Stimulated activated CD8-positive, alpha-beta memory T cell treated with anti-CD3 and anti-CD28 coated beads, Interleukin-2, amount 100 ng/mL, for 1 hour (primary cell): ENCODE measurements at regions not wholly inside any gene's neighbourhood (a gene's known extent, or its start where the extent isn't known, plus 50 kb on each side); places are given as distances from the start of the nearest gene placed in this dataset.

ENCODE experiments used
- DNase-seq, 2 donors: peaks; one replicate each; pipeline ENCODE4 v3.0.0-alpha.2; 2020; ENCODE audit warnings: low read depth in 2 of 2

DNA sequence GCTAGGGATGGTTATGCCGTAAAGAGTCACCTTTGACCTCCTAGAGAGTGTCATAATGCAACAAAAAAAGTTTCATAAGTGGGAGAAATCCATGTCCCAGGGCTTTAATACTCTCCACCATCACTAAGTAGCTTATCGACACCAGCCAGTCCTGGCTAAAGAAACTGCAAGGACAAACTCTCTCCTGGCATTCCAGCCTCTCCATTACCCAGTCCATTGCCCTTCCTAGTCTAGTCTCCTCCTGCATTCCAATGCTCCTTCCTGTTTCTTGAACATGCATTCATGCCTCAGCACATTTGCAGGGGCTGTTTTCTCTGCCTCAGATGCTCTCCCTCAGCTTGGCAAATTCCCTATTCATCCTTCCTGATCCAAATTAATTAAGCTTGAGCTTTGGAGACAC, 364.1 kb downstream of the BRINP1 start:
- DNase-seq, result no peak

GRCh38 chr9:119009249-119009648, 360.0 kb downstream of the BRINP1 start:
- DNase-seq, result no peak

DNA sequence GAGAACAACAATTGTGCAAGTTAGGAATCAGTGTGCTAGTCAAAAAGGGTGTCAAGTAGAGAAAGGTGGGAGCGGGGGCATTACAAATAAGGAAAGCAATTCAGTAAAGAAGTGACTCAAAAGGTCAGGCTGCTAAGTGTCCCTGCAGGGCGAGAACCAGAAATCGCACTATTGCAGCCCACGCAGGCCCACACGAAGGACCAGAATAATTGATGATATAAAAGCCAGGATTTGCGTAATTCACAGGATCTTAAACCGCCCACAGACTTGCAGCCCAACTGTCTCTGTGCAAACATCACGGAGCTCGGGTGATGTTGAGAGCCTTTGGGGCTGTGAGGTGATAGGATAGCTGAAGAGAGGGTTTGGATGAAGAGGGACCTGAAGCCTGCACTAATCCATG, 349.0 kb downstream of the BRINP1 start:
- no peak for DNase-seq

DNA sequence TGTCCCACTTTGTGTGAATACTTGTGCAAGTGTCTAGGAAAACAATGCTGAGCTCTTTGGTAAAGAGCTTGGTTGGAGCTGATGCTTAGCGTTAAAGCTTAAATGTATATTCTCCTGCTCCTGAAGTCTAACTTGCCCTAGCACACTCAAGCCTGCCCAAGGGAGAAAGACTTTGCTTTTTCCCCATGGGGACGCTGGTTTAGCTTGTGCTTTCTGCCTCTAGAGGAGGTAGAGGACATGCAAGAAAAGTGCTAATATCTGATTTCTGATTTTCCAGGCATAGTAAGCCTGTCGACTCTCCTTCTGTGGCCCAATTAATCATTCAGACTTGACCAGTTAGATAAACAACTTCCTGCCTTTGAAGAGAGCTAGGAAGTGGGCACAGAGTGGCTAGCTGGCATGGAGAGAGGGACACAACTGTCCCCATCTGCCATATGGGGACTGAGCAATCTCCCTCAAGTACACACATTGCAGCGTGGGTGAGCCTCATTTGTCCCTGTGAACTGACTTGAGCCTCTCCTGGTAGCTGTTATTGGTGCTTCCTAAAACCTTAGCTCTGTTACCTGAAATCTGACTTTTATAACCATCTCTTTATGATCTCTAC, 348.4 kb downstream of the BRINP1 start:
- DNase-seq, result no peak

GRCh38 chr9:119026120-119026519, 343.1 kb downstream of the BRINP1 start:
- no peak for DNase-seq

DNA sequence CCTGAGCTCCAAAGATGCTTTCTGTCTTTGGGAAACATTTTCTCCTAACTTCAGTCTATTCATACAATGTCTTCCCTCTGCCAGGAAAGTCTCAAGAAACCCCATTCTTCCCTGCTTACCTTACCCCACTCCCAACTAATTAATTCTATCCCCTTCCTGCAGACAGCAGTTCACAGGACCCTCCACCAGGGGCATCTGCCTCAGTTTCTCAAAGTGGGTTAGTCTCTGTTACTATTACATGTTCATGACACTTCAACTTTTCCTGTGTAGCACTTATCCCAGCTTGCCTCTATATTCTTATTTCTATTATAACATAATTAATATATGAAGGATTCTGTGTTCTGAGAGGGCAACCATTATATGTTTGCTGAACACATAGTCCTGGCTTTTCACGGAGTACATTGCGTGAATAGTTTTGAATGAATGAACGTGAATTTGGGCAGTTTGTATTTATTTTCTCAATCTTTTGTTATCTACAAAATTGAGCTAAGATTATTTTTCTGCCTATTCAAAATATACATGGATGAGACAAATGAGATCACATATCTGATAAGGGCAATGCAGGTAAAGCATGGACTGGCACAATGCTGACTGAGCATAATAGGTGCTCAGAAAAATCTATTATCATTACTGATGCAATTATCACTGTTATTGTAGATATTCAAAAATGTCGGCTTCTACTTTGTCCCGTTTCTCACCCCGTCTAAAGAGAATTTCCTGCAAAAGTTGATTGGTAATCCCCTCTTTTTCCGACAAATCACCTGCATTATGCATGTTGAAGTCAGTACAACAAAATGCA, 341.1 kb downstream of the BRINP1 start:
- no peak for DNase-seq

- no peak for DNase-seq
Measured at GRCh38 chr9:119029886-119030285, 339.3 kb downstream of the BRINP1 start.

GRCh38 chr9:119033596-119033995, 335.6 kb downstream of the BRINP1 start:
- DNase-seq, result no peak

DNA sequence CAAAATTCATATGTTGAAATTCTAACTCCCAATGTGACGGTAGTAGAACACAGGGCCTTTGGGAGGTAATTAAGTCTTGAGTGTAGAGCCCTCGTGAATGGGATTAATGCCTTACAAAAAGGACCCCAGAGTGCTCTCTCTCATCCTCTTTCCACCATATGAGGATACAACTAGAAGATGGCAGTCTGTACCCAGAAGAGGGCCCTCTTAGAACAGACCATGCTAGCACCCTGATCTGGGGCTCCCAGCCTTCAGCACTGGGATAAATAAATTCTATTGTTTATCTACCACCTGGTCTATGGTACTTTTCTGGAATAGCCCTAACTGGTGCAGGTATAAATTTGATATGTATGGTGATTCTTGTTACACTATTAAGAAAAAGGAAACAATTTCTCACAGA, 332.3 kb downstream of the BRINP1 start:
- DNase-seq, result no peak

GRCh38 chr9:119043996-119044395, 325.2 kb downstream of the BRINP1 start:
- DNase-seq, result no peak

DNA sequence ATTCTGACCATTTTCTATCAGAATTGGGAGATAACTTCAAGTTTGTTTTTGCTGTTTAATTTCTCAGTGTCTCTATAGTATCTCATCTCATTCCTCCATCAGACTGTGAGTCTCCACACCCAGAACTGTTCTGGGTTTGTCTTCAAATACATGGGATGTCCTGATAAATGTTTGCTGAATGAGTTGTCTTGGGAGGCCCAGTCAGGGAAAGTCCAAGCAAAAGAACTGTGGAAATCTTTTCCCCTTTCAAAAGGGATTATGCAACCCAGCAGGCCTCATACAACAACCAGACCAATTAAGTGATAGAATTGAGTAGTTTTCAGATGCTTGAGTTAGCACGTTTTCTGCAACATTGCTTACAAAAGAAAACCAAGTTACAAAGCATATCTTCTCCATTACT, 324.4 kb downstream of the BRINP1 start:
- DNase-seq, result no peak

DNA sequence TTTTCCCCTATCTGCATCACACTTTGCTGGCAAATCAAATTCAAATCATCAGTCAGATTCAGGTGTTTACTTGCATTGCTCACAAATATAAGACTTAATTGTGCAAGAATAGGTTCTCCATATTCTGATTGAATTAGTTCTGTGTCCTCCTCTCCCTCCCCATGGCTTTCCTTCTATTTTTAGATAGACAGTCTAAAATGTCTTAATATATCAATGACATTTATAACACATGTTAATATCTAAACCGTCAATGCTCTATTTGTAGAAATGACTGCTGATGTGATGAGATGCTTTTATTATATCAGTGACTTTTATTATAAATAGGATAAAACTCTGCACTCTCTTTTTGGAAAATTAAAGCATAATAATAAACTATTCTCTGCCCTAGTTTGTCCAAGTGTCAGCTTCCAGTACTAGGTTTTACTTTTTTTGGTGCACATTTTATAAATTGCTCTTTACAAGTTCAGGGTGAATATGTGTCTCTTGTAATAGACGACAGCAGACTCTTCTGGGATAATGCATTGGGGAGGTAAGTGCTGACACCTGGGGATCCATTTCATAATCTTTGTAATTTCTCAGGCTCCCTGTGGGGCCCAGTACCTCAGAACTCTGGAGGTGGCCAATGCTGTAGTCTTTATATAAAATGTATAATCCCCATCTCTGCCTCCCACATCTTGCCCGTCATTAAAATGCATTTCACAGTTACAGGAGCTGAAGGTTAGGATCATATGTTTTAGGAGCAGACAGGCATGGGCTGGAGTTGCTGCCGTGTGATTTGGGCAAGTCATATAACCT, 321.5 kb downstream of the BRINP1 start:
- no peak for DNase-seq

GRCh38 chr9:119050281-119050680, 319.0 kb downstream of the BRINP1 start:
- no peak for DNase-seq

- no peak for DNase-seq
Measured at GRCh38 chr9:119052339-119053030, 316.8 kb downstream of the BRINP1 start.

DNA sequence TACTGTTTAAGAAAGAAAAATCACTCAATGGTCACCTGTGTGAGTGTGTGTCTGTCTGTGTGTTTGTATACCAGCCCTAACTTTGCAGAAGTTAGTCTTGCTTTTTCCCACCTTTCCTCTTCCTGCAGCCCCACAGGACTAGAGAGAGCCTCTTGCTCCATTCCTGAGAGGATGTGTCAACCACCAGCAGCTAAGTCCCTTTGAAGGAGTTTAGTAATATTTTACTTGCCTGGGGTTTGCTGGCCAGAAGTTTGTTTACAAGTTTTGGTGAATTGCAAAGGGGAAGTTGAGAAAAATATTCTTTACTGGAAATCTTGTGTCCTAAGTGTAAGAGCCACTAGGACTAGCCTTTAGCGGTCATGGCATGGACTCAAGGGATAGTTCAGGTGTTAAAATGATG, 316.2 kb downstream of the BRINP1 start:
- DNase-seq, result no peak

DNA sequence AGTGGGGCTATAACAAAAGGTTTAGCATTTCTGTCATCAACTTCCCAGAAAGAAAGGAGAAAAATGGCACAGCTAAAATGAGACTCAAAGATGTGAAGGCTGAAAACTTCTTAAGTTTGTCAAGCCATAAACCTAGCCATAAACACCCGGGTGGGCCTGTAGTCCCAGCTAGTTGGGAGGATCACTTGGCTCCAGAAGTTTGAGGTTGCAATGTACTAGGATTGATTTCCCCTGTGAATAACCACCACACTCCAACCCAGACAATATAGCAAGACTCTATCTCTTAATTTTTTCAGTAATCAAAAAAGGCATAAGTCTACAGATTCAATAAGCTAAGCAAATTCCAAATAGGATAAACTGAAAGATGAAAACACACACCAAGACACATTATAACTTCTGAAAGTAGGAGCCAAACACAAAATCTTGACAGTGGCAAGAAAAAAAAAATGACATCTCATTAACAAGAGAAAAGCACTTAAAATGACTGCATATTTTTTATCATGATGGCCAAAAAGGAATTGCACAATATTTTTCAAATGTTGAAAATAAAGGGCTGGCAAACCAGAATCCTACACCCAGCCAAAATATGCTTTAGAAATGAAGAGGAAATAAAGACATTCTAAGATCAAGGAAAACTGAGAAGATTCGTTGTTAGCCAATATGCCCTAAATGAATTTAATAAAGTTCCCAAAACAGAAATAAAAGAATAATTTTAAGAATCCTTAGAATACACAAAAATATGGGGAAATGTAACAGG, 308.4 kb downstream of the BRINP1 start:
- DNase-seq, result no peak

DNA sequence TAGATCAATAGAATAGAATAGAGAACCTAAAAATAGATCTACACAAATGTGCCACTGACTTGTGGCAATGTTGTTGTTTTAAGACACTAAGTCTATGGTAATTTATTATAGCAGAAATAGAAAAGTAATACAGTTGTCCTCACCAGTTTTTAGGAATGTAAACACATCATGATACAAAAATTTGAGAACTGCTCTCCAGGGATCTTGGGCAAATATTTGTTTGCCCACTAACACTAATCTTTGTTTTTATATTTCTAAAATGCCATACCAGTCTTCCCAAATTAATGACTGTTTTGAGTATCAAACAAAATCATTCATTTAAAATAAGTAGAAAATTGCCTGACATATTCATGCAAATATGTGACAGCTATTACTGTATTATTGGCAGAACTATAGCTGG, 297.6 kb downstream of the BRINP1 start:
- DNase-seq, result no peak

DNA sequence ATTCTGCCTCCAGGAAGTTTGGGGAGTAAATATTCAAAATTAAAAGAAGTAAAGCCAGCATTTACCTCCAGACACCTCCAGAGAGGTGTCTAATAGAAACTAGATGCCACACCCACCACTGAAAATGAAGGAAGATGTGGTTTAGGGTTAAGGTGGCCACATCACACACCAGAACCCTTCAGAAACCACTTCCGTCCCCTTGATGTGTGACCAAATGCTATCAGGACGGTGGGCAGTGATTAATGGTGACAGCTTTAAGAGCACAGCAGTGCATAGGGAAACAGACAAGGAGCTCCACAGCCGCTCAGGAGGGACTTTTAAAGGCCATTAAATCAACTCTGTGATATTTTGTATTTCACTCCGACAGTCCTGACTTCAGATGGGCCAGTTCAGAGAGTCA, 295.2 kb downstream of the BRINP1 start:
- no peak for DNase-seq

GRCh38 chr9:119078015-119078414, 291.2 kb downstream of the BRINP1 start:
- no peak for DNase-seq

DNA sequence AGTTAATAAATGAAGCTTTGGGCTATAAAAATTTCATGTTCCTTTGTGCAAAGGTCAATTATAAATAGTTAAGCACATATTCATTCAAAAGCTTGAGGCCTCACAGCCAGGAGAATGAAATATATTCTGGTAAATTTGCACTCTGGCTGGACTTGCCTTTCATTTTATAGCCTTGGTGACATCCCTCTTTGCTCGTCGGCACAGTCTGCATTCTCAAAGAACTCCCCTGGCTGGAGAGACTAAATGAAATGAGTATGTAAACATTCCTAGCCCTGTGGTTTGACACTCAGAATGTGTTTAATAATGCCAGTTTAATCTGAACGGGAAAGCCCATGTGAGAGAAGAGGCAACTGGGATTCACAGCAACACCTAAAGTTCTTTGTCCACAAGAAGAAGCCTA, 285.6 kb downstream of the BRINP1 start:
- no peak for DNase-seq

DNA sequence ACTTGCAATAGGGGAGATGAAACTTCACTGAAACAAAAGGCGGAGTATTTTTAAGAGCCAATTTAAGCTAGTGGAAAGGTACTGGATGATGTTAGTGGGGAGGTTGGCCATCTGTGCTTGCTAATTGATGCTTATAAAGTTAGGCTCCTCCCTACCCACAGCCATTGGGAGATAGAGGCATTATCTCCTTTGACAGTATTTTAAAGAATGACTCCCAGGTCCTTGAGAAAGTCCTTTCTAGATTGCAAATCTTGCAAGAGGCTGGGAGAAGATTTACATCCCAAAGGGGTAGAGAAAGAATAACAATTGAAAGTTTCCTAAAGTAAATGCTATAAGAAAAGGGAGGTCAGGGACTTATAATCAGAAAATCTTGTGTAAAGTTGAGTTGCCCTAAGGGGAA, 282.6 kb downstream of the BRINP1 start:
- no peak for DNase-seq
